Colonic mucosa (tissue), 4 donors: ENCODE measurements at regions not wholly inside any gene's neighbourhood (a gene's known extent, or its start where the extent isn't known, plus 50 kb on each side); places are given as distances from the start of the nearest gene placed in this dataset.

Experiments used
- DNase-seq: peaks from one replicate; pipeline ENCODE4 v3.0.0-alpha.2; 2020
- H3K27ac ChIP-seq: fragments of 200-600 bp; one replicate; pipeline ENCODE4 v1.8.0; 2021
- H3K27me3 ChIP-seq: fragments of 200-600 bp; one replicate; pipeline ENCODE4 v1.8.0; 2021
- H3K36me3 ChIP-seq: fragments of 200-600 bp; one replicate; pipeline ENCODE4 v1.8.0; 2021
- H3K4me1 ChIP-seq: fragments of 200-600 bp; one replicate; pipeline ENCODE4 v1.8.0; 2021; ENCODE audit warnings: mild to moderate bottlenecking
- H3K4me3 ChIP-seq: fragments of 200-600 bp; one replicate; pipeline ENCODE4 v1.8.0; 2021
- H3K9ac ChIP-seq, 2 donors: one replicate each; pipeline ENCODE4 v1.7.0; 2013; ENCODE audit warnings: control low read depth in 2 of 2, low read depth in 2 of 2, low read length in 2 of 2
- H3K9me3 ChIP-seq: fragments of 200-600 bp; one replicate; pipeline ENCODE4 v1.8.0; 2021
- intact Hi-C: fragments of 100-400 bp; cut with DNase I; formaldehyde crosslinking; loops from one replicate; pipeline ENCODE4 v1.14.1; 2022
- TF ChIP-seq, protein P1 (sequence below): fragments of 200-600 bp; IDR thresholded peaks from one replicate; pipeline ENCODE4 v1.8.0; 2022; ENCODE audit warnings: antibody characterized with exemption, mild to moderate bottlenecking
- donor health status: healthy.
- donor health status: DM: no; HTN: no; CAD: no.
- donor health status: DM: no; HTN: no; CAD: no.

- Histone ChIP-seq H3K27ac (no peak overlapping the region), H3K4me1 (no peaks in the 10 kb centered on the region), H3K9me3 (no peaks in the 10 kb centered on the region), H3K4me3 (no peak overlapping the region), H3K9ac (no peak overlapping the region), H3K27me3 (no peaks in the 10 kb centered on the region), H3K36me3 (no peaks in the 10 kb centered on the region)
- DNase-seq: no peak
- intact Hi-C loops: no loop called here
- TF ChIP-seq, protein P1, sequence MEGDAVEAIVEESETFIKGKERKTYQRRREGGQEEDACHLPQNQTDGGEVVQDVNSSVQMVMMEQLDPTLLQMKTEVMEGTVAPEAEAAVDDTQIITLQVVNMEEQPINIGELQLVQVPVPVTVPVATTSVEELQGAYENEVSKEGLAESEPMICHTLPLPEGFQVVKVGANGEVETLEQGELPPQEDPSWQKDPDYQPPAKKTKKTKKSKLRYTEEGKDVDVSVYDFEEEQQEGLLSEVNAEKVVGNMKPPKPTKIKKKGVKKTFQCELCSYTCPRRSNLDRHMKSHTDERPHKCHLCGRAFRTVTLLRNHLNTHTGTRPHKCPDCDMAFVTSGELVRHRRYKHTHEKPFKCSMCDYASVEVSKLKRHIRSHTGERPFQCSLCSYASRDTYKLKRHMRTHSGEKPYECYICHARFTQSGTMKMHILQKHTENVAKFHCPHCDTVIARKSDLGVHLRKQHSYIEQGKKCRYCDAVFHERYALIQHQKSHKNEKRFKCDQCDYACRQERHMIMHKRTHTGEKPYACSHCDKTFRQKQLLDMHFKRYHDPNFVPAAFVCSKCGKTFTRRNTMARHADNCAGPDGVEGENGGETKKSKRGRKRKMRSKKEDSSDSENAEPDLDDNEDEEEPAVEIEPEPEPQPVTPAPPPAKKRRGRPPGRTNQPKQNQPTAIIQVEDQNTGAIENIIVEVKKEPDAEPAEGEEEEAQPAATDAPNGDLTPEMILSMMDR: no peak
Measured at GRCh38 chr4:187464573-187464972, 531.0 kb upstream of the ZFP42 start.

GRCh38 chr4:187467224-187467623 is 528.3 kb upstream of the ZFP42 start:
- intact Hi-C loops: no loop called here
- Histone ChIP-seq H3K9me3 (no peaks in the 10 kb centered on the region), H3K4me1 (no peaks in the 10 kb centered on the region), H3K36me3 (no peaks in the 10 kb centered on the region), H3K4me3 (no peak overlapping the region), H3K27me3 (no peaks in the 10 kb centered on the region), H3K27ac (no peak overlapping the region), H3K9ac (no peak overlapping the region)
- DNase-seq: no peak
- TF ChIP-seq, protein P1: no peak

GRCh38 chr4:187469627-187470026 is 525.9 kb upstream of the ZFP42 start:
- Histone ChIP-seq H3K4me3 (no peak overlapping the region), H3K4me1 (no peaks in the 10 kb centered on the region), H3K27me3 (no peaks in the 10 kb centered on the region), H3K27ac (no peak overlapping the region), H3K36me3 (no peaks in the 10 kb centered on the region), H3K9ac (no peak overlapping the region), H3K9me3 (no peaks in the 10 kb centered on the region)
- no peak for DNase-seq
- intact Hi-C loops: no loop called here
- TF ChIP-seq, protein P1: no peak

- no peak overlapping the region for H3K4me3 ChIP-seq
- no peaks in the 10 kb centered on the region for H3K4me1 ChIP-seq
- TF ChIP-seq, protein P1: no peak
- H3K27me3 ChIP-seq: no peaks in the 10 kb centered on the region
- H3K9me3 ChIP-seq: no peaks in the 10 kb centered on the region
- no peak for DNase-seq
- H3K9ac ChIP-seq: no peak overlapping the region
- no peaks in the 10 kb centered on the region for H3K36me3 ChIP-seq
- intact Hi-C loops: no loop called here
- H3K27ac ChIP-seq: no peak overlapping the region
Measured at GRCh38 chr4:187470061-187470460, 525.5 kb upstream of the ZFP42 start.

DNA sequence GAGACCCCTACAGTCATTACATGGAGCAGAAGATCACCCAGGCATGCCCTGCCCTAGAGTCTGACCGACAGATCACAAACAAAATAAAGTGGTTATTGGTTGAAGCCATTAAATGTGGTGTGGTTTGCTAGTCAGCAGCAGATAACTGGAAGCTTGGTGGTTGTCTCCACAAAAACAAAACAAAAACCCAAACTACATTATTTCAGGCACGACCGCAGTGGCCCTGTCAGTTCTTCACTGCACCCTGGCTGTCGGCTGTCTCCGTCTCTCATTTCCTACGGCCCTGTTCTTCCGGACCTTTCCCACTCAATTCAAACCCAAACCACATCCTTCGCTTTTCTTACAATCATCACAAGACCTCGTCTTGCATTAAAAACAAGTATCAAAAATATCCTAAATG is 521.3 kb upstream of the ZFP42 start:
- Histone ChIP-seq H3K27ac (no peak overlapping the region), H3K4me1 (no peaks in the 10 kb centered on the region), H3K4me3 (no peak overlapping the region), H3K9ac (no peak overlapping the region), H3K27me3 (no peaks in the 10 kb centered on the region), H3K9me3 (no peaks in the 10 kb centered on the region), H3K36me3 (no peaks in the 10 kb centered on the region)
- TF ChIP-seq, protein P1: no peak
- intact Hi-C loops: no loop called here
- DNase-seq: no peak

DNA sequence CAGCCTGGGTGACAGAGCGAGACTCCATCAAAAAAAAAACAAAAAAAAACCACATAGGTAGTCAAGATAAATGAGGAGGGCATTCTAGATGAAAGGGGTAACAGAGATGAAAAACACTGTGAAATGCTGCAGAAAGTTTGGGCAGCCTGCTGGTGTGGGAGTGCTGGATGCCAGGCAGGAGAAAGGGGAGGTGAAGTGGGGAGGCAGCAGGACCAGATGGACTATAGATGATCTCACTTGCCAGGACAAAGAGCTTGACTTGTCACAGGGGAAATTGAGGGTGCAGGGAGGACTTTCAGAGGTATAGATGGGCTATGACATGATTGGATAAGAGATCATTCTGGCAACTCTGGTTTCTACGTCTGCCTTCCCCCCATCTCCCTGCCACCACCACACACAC is 519.7 kb upstream of the ZFP42 start:
- Histone ChIP-seq H3K27me3 (no peaks in the 10 kb centered on the region), H3K36me3 (no peaks in the 10 kb centered on the region), H3K4me3 (no peak overlapping the region), H3K4me1 (no peaks in the 10 kb centered on the region), H3K9ac (no peak overlapping the region), H3K9me3 (no peaks in the 10 kb centered on the region), H3K27ac (no peak overlapping the region)
- TF ChIP-seq, protein P1: no peak
- intact Hi-C loops: no loop called here
- DNase-seq: no peak
